22Rv1 (cell line): ENCODE measurements at regions not wholly inside any gene's neighbourhood (a gene's known extent, or its start where the extent isn't known, plus 50 kb on each side); places are given as distances from the start of the nearest gene placed in this dataset.

Experiments
- CTCF ChIP-seq: fragments of 450-650 bp; IDR thresholded peaks from 2 replicates; pipeline ENCODE4 v1.5.1; 2017; ENCODE audit warnings: mild to moderate bottlenecking
- ZFX ChIP-seq: fragments of 450-650 bp; IDR thresholded peaks from 2 replicates; pipeline ENCODE4 v1.6.1; 2017; ENCODE audit warnings: antibody characterized with exemption, borderline replicate concordance

- TF ChIP-seq ZFX, result no peak
- TF ChIP-seq CTCF, result no peak
These were observed 904.5 kb downstream of the C6orf118 start for GRCh38 chr6:164404812-164405488.
